HG03558 (cell line): ENCODE measurements at regions not wholly inside any gene's neighbourhood (a gene's known extent, or its start where the extent isn't known, plus 50 kb on each side); places are given as distances from the start of the nearest gene placed in this dataset.

Source experiments
- ATAC-seq: cut with Tn5 transposase; IDR thresholded peaks from one replicate; pipeline ENCODE4 v1.9.1; 2021; ENCODE audit warnings: moderate number of reproducible peaks; ENCODE audit not compliant: unreplicated experiment; ENCODE audit errors: extremely low read depth

DNA sequence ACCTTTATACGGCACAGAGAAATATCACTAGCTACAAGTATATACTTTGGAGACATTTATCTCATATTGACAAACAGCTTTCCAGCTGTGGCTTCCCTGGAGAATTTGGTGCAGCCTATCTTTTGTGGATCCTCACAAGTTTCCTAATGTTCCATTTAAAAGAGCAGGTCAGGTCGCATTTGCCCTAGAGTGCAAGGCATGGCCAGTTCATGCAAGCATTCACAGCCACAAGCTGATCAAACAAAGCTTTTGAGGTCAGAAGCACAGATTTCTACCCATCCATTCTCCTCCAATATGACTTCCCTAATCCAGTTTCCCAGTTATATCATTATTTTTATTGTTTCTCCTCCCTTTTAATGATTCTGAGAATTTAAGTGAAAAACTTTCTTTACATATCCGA, 1008.4 kb upstream of the AGA start:
- no peak for ATAC-seq

DNA sequence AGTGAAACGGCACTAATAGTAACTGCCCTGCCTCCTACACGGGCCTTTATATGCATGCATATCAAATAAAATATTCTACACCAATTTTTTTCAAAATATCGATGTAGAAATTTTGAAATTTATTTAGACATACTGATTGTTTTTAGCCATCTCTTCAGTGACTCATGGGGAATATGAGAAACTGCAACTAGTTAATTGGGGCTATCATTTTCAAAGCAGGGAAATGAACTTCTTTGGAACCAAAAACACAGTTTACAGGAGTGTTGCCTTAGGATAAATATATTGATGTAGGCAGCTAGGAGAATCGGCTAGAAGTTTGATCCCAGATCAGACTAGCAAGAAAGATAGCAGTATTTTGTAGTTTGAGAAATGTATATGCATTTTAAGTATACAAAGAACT, 1010.8 kb upstream of the AGA start:
- ATAC-seq: no peak

DNA sequence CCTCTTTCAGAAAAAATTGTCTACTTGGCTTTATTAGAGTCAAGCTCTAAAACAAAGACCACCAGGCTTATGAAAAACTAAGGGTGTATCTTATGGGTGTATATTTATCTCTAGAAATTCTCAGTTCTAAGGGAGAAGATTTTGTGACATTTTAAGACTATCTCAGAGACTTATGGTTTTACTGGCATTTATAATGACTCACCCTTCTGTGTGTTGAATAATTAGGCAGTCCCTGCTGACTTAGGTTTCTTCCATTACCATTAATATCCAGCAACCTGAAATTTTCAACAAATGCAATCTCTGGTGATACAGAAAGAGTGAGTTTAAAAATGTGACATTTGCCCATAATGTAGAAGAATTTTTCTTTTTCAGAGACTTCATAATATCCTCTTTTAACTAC, 1015.0 kb upstream of the AGA start:
- ATAC-seq: no peak

DNA sequence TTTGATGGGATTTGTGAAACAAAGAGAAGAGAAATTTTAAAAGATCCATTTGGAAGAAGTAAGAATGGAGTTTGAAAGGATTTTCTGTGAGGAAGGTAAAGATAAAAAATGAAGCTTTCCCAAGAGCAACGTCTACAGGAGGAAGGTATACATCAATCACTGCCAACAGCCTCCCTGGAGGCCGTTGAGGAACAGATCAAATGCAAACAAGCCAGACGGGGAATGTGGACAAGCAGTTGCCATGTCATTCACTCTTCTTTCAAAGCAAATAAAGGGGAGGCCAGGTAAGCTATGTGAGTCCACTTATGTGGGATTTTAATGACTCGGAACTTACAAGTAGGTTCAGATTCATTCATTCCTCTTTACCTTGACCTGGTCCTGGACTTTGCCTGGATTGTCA, 1020.5 kb upstream of the AGA start:
- ATAC-seq: no peak

DNA sequence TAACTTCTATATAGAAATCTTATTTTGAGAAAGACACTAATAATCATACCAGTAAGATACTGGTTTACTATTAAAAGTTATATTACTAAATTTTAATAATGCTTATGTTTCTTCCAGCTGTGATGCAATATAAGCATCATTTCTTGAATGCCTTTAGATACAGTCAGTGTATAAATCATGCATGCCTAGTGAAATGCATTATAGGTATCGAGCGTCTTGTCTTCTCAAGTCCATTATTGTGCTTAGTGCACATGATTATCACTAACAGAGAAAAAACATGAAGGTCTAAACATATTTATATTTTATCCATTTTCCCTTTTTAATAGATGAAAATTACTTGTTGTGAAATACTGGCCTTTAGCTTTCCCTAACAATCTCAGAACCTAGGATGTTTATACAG, 1021.5 kb upstream of the AGA start:
- no peak for ATAC-seq

DNA sequence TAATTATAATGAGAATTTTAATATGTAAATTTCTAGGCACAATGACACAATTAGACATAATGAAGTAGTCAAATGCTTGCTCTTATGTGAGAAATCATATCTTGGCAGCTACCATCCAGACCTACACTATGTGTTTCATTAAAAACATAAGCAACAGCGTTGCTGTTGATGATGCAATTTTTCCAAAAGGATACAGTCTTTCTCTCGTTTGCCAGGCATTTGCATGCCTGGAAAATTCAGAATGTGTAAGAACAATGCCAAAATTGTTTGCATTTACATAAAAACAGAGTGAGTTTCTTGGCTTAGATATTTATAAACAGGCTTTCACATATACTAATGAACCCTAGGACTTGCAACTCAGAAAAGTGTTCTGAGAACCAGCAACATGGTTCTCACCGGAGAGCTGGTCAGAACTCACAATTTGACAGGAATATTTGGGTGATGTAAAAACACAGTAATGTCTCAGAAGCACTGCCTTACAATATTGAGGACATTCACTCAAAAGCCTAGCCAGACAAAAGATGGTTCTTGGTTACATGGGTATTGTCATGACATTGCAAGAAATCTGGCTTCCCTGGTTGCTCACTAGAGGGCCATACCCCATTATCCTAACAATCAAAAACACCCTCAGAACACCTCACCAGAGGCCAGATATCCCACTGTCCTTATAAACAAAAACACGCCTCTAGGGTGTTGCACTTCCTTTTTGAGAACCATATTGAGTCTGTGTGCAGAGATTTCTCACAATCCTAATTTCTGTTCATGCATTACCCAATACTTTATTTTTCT, 1029.0 kb upstream of the AGA start:
- no peak for ATAC-seq

DNA sequence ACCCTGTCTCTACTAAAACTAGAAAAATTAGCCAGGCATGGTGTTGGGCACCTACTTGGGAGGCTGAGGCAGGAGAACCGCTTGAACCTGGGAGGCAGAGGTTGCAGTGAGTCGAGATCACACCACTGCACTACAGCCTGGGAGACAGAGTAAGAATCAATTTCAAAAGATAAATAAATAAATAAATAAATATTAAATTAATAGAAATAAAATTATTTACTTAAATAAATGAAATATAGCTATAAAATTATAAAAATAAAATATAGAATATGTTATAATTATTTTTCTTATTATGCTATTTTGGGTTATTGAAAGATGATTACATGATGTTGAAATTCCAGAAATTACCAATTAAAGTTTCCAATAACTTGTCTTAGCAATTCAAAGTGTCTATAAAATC, 1029.8 kb upstream of the AGA start:
- ATAC-seq: no peak

DNA sequence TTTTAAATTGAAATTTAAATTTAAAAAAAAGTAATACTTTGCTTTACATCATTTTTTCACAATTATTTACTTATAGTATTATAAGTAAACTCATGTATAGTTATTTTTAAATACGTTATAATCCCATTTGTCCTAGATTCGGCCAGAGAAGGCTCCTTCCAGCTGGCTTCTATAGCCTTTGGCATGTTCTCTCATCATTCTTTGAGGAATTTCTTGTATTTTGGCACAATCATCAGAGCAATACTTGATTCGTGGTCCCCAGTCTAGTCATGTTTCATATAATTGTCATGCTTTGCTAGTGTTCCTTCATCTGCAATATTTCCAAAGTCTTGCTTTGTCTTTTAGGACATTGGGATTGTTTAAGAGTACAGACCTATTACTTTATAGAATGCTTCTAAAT, 1037.9 kb upstream of the AGA start:
- ATAC-seq: no peak

DNA sequence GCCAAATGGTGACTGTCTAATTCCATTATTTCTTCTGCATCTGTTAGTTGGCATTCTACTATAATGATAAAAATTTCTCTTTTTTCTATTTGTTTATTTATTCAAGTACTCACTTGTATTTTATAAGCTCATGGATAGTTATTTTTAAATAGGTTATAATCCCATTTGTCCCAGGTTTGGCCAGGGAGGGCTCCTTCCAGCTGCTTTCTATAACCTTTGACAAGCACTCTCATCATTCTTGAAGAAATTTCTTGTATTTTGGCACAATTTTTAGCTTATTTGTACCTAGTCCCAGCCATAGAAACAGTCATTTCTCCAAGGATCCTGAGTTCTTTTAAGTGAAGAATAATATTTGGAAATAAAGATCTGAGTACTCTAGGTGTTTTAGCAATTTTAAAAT, 1038.6 kb upstream of the AGA start:
- ATAC-seq: no peak

DNA sequence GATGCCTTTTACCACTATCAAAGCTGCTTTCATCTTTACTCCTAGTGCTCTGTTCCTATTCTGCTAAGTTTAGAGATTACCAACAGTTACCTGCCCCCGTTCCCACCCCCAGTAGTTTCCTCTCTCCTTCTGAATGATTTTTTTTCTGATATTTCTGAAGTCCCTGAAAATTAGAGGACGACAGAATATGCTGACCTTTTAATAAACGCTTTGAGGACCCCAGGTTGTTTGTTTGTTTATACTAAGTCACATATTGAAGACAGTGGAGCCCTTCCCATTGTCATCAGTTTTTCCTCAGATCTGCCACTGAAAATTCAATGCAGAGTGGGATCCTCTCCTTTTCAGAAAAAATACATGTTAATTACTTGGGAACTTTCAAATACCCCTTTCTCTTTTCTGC, 1039.3 kb upstream of the AGA start:
- no peak for ATAC-seq

DNA sequence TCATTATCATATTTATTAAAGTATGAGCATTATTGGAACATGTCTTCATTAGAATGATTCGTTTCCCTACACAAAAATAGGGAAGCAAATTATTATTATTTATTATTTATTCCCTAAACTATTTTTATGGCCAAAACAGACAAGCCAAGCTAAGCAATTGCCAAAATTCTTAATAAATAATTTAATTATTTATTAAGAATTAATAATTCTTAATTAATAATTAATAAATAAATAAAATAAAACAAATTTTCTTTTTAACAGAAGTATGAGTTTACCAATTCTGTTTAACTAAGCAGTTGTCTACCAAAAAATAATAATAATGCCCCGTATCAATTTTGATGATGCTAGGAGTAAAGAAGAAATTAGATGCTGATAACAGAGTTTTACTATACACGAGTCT, 1080.8 kb upstream of the AGA start:
- no peak for ATAC-seq

DNA sequence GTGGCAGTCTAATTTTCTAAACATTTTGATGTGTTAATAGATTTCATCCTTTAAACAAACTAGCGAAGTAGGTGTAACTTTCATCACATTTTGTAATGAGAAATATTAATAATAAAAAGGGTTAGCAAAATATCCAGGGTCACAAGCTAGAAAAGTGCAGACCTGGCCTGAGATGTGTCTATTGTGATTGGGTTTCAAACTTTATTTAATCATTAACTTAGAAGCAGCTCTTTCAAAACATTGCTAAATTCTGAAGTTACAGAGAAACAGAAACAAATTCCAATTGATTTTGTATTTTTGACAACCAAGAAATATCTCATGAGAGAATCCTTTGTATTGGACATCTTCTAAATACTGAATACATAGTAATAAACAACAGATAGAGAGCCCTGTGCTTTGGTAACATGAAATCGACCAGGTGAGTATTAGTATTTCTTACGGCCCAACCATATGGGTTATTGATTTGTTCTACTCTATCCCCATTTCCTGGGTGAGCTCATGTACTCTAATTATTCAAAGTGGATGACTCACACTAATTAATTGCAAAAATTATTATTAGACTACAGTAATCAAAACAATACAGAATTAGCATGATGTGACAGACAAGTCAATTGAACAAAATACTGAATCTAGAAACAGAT, 1093.8 kb upstream of the AGA start:
- ATAC-seq: no peak

DNA sequence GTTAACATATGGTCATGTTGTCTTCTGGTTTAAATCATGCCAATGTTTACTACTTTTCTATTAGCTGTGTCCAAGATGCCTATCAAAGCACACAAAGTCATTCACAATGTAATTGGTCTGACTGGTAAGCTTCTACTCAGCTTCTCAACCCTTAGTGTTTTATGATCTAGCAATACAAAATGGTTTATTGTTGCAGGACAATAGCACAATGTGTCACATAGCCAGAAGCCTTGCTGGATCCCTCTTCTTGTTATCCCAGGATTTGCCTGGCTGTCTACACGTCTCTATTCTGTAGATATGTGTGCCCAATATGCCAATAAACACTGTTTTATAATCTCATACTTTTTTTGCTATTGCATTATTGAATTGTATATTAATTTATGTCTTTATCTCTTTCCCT, 1111.0 kb upstream of the AGA start:
- ATAC-seq: no peak

DNA sequence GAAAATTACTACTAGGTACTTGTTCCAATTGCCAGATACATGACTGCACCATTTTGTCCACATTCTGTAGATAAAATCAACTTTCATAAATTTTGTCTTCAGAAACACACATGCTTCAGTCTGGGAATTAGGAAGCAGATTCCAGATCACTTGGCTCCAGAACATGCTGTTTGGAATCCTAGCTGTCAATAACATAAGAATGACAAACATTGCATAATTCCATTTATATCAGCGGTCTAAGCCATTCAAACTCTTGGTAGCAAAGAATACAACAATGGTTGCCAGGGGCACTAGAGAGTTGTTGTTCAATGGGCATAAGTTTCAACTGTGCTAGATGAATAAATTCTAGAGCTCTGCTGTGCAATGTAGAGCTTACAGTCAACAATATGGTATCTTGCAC, 1112.1 kb upstream of the AGA start:
- ATAC-seq: no peak

DNA sequence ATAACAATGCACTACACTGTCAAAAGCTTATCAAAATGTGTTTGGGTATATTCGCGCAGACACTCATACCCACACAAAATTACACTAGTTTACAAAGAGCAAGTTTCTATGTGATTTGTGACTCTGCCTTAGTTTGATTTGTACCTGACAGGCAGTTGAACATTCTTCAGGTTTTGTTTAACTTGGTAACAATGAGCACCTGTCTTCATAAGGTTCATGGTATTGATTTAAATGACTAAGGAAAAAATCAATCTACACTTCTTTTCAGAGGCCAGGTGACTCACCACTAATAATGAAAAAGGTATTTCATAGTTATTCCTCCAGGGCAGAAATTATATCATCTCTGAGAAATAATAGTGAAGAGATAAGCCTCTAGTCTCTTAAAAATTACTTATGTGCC, 1114.6 kb upstream of the AGA start:
- no peak for ATAC-seq

DNA sequence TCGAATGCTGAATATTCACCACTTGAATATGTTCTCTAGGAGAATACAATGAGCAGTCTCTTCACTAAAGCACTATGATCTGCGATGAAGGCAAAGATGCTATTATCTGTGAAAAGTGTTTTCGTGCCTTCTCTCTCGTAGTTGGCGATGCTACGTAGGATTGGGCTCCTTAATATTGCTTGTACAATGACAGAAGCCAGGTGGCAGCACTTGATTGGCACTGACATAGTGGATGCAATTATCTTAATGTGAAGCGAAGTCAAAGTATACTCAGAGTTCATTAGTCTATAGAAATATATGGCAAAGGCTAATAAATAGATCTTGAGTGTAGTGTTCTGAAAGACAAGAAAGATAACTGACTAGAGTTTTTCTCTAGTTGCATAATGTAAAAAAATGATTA, 1135.7 kb upstream of the AGA start:
- no peak for ATAC-seq

DNA sequence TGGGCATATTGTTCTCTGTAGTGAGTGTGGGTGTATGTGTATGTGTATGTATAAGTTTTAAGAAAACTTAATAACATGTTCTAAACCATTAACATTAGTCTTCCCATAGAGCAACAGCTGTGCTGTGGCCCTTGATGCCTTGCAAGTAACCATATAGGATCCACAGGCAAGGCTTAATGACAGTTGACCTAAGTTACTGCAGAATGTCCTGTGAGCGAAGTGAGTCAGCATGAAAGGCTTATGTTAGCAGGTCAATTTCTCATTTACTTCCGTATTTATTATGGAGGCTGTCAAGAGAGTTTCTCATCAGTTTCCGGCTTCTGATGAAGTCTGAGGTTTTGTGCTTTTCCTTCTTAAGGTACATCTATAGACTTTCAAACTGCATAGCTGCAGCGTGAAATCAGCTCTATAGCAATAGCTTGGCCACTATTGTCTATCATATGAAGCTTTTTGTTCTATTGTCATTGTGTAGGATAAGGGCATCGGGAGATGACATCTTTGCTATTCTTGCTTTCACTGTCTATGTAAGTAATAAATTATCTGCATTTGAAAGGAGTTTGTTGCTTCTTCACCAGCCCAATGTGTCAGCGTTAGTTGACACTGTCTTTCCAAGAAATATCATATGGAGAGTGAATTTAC, 1153.4 kb upstream of the AGA start:
- ATAC-seq: no peak

DNA sequence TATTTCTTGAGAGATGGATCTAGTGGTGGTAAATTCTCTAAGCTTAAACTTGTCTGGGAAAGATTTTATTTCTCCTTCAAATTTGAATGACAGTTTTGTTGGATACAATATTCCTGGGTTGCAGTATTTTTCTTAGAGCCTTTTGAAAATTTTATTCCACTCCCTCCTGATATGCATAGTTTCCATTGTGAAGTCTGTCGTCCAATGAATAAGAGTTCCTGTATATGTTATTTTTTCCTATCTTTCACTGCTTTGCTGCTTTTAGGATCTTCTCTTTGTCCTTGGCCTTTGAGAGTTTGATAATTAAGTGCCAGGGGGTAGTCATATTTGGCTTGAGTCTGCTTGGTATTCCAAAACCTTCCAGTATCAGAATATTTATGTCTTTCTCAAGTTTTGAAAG, 1156.4 kb upstream of the AGA start:
- no peak for ATAC-seq

DNA sequence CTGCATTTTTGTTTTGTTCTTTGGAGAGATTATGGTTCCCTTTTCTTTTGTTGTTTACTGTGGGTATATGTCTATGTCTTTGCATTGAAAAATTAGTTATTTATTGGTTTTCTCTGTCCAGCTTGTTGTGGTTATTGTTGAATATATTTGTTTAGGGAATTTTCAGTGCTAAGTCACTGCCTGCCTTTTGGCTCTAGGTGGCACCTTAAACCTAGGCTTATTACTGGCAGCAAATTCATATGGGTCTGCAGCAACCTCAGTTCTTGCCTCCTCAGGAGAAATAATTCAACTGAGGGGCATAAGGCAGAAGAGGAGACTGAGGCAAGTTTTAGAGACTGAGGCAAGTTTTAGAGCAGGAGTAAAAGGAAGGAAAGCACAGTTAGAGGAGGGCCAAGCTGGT, 1157.3 kb upstream of the AGA start:
- no peak for ATAC-seq

DNA sequence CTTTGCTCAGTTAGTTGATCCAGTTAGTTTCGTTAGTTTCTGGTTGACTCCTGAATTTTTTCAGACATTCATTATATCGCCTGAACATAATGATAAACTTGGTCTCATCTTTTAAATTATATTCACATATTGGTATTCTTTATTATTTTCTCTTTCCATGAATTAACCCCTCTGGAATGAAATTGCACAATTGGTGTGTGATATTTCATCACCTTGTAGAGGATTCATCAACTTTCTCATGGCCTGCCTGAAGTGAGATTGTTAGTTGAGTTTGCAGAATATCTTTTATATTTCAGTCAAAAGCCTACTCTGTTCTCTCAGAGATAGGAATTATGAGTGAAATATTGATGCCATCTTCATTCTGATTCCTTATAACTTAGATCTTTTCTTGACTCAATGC, 1160.6 kb upstream of the AGA start:
- no peak for ATAC-seq

DNA sequence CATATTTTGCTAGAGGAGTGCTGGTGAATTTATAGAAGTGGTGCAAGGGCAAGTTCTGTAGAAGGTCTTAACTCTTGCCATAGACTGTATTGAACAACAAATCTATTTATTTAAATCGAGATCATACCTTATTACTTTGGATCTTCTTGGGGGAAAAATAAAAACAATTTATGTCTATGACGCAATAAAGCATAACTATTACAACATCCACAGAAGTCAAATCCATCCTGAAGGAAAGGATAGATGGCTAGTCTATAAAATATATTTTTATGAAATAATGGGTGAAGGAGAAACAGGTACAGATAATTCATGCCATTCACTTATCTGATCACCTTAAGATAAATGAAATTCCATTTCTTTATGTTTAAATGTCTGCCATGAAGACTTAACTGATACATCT, 1168.8 kb upstream of the AGA start:
- no peak for ATAC-seq

DNA sequence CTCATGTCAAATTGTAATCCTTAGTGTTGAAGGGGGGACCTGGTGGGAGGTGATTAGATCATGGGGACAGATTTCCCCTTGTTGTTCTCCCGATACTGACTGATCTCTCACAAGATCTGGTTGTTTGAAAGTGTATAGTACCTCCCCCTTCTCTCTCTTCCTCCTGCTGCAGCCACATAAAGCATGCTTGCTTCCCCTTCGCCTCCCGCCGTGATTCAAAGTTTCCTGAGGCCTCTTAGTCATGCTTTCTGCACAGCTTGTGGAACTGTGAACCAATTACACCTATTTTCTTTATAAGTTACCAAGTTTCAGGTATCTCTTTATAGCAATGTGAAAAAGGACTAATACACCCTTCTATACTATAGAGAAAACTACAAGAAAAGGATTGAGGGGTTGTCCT, 1170.5 kb upstream of the AGA start:
- ATAC-seq: no peak
